CD4-positive, alpha-beta T cell (primary cell): ENCODE measurements at regions not wholly inside any gene's neighbourhood (a gene's known extent, or its start where the extent isn't known, plus 50 kb on each side); places are given as distances from the start of the nearest gene placed in this dataset.

Experiments
- ATAC-seq: fragments of 200-7000 bp; cut with Tn5 transposase; one replicate; pipeline ENCODE4 v1.10.0; 2022; ENCODE audit warnings: mild to moderate bottlenecking; ENCODE audit not compliant: poor library complexity
- CTCF ChIA-PET: fragments of 350-600 bp; sonication (Branson Sonifier 250); formaldehyde crosslinking; loops from one replicate; lab custom pipeline; 2021; ENCODE audit warnings: antibody characterized with exemption, inconsistent platforms; lab: Charles Lee
- POLR2A ChIA-PET: fragments of 350-600 bp; sonication (Branson Sonifier 250); formaldehyde crosslinking; loops from one replicate; lab custom pipeline; 2021; ENCODE audit warnings: antibody characterized with exemption, inconsistent platforms; lab: Charles Lee
- DNase-seq, 14 experiments: peaks; one replicate each; pipeline ENCODE4 v3.0.0-alpha.2; 2013 to 2020; ENCODE audit warnings: mixed read lengths in 2 of 14
- H3K27ac ChIP-seq, 2 donors: one replicate each; pipeline versions ENCODE4 v1.5.1 to v1.7.0; 2013; ENCODE audit warnings: low read length in 2 of 2, low read depth in 1 of 2, mild to moderate bottlenecking in 1 of 2
- H3K27me3 ChIP-seq, 2 experiments: 1 replicate in 1 of 2; 2 replicates in 1 of 2; pipeline versions ENCODE4 v1.6.1 to v1.7.0; 2013; ENCODE audit warnings: low read length in 2 of 2, control low read depth in 1 of 2, mild to moderate bottlenecking in 1 of 2, moderate library complexity in 1 of 2; ENCODE audit not compliant: insufficient read depth in 2 of 2, control insufficient read depth in 1 of 2
- H3K36me3 ChIP-seq: one replicate; pipeline ENCODE4 v1.6.1; 2013; ENCODE audit warnings: low read length, control low read depth; ENCODE audit not compliant: insufficient read depth
- H3K4me1 ChIP-seq: one replicate; pipeline ENCODE4 v1.6.1; 2013; ENCODE audit warnings: low read length, control low read depth; ENCODE audit not compliant: insufficient read depth
- H3K4me3 ChIP-seq: one replicate; pipeline ENCODE4 v1.5.1; 2013; ENCODE audit warnings: mild to moderate bottlenecking, low read length, moderate library complexity
- H3K9me3 ChIP-seq, 2 experiments: 1 replicate in 1 of 2; 2 replicates in 1 of 2; pipeline versions ENCODE4 v1.6.1 to v1.7.0; 2013; ENCODE audit warnings: low read length in 2 of 2, mild to moderate bottlenecking in 2 of 2, control low read depth in 1 of 2, moderate library complexity in 1 of 2; ENCODE audit not compliant: control insufficient read depth in 1 of 2, insufficient read depth in 1 of 2
- H3K27ac Mint-ChIP-seq: one replicate; pipeline ENCODE4 v1.8.0; 2020; ENCODE audit warnings: mixed read lengths
- H3K27me3 Mint-ChIP-seq: one replicate; pipeline ENCODE4 v1.8.0; 2021; ENCODE audit warnings: mixed read lengths
- H3K36me3 Mint-ChIP-seq: one replicate; pipeline ENCODE4 v1.8.0; 2021; ENCODE audit warnings: low read depth, mixed read lengths
- H3K4me1 Mint-ChIP-seq: one replicate; pipeline ENCODE4 v1.8.0; 2021; ENCODE audit warnings: low read depth, mixed read lengths
- H3K4me3 Mint-ChIP-seq: one replicate; pipeline ENCODE4 v1.8.0; 2020; ENCODE audit warnings: mild to moderate bottlenecking, mixed read lengths
- H3K9me3 Mint-ChIP-seq: one replicate; pipeline ENCODE4 v1.8.0; 2020; ENCODE audit warnings: mixed read lengths
- CTCF ChIP-seq: fragments of 200-600 bp; IDR thresholded peaks from one replicate; pipeline ENCODE4 v1.8.0; 2022; ENCODE audit warnings: antibody characterized with exemption, mild to moderate bottlenecking
- intact Hi-C, 2 experiments: fragments of 100-400 bp; cut with DNase I in 1 of 2; cut with micrococcal nuclease in 1 of 2; formaldehyde crosslinking; loops; one replicate each; pipeline versions ENCODE4 v1.15.1 to v1.9.0; 2023 to 2025; cut with DNase I, micrococcal nuclease

- no peaks in the 10 kb centered on the region for H3K4me1 ChIP-seq
- Mint-ChIP-seq H3K36me3 (no peaks in the 10 kb centered on the region), H3K9me3 (no peaks in the 10 kb centered on the region), H3K27me3 (no peaks in the 10 kb centered on the region), H3K4me1 (no peaks in the 10 kb centered on the region), H3K4me3 (no peak overlapping the region), H3K27ac (no peak overlapping the region)
- H3K9me3 ChIP-seq: no peaks in the 10 kb centered on the region
- no peak overlapping the region for H3K4me3 ChIP-seq
- POLR2A ChIA-PET: interaction anchor here (0.7 kb wide), 1 partner anchor 18 kb away, joined by 3 read pairs; no protein-coding TSS in a partner anchor
- no peak overlapping the region for H3K27ac ChIP-seq
- CTCF ChIA-PET: interaction anchor here (1.2 kb wide), 1 partner anchor 30 kb away, joined by 4 read pairs; no protein-coding TSS in a partner anchor
- ATAC-seq: no peak
- DNase-seq: no peak
- H3K36me3 ChIP-seq: no peaks in the 10 kb centered on the region
- intact Hi-C loops: no loop called here
- H3K27me3 ChIP-seq: no peaks in the 10 kb centered on the region
- TF ChIP-seq CTCF: no peak
Measured at GRCh38 chr2:48175254-48175653, 139.2 kb upstream of the FOXN2 start.

- no peaks in the 10 kb centered on the region for H3K36me3 ChIP-seq
- Mint-ChIP-seq H3K27me3 (no peaks in the 10 kb centered on the region), H3K9me3 (no peaks in the 10 kb centered on the region), H3K36me3 (no peaks in the 10 kb centered on the region), H3K27ac (no peak overlapping the region), H3K4me1 (no peaks in the 10 kb centered on the region), H3K4me3 (no peak overlapping the region)
- H3K4me1 ChIP-seq: no peaks in the 10 kb centered on the region
- DNase-seq (no peak), ATAC-seq (no peak)
- intact Hi-C loops: no loop called here
- no peak overlapping the region for H3K4me3 ChIP-seq
- H3K27me3 ChIP-seq: no peaks in the 10 kb centered on the region
- H3K9me3 ChIP-seq: no peaks in the 10 kb centered on the region
- no peak overlapping the region for H3K27ac ChIP-seq
- TF ChIP-seq CTCF: no peak
- POLR2A ChIA-PET: interaction anchor here (0.7 kb wide), 1 partner anchor 18 kb away, joined by 3 read pairs; no protein-coding TSS in a partner anchor
- CTCF ChIA-PET: interaction anchor here (1.2 kb wide), 1 partner anchor 30 kb away, joined by 4 read pairs; no protein-coding TSS in a partner anchor
Measured at GRCh38 chr2:48175656-48176055, 138.8 kb upstream of the FOXN2 start.

- intact Hi-C loops: no loop called here
- Histone ChIP-seq H3K27ac (no peak overlapping the region), H3K36me3 (no peaks in the 10 kb centered on the region), H3K27me3 (no peaks in the 10 kb centered on the region), H3K9me3 (no peaks in the 10 kb centered on the region), H3K4me1 (no peaks in the 10 kb centered on the region), H3K4me3 (no peak overlapping the region)
- Mint-ChIP-seq H3K27ac (no peak overlapping the region), H3K36me3 (no peaks in the 10 kb centered on the region), H3K4me1 (no peaks in the 10 kb centered on the region), H3K4me3 (no peak overlapping the region), H3K27me3 (no peaks in the 10 kb centered on the region), H3K9me3 (no peaks in the 10 kb centered on the region)
- DNase-seq (no peak), ATAC-seq (no peak)
- no peak for TF ChIP-seq CTCF
- ChIA-PET CTCF (no interaction called here), POLR2A (no interaction called here)
Measured at GRCh38 chr2:48176876-48177275, 137.6 kb upstream of the FOXN2 start.
